Amniotic stem cell (primary cell): ENCODE measurements at regions not wholly inside any gene's neighbourhood (a gene's known extent, or its start where the extent isn't known, plus 50 kb on each side); places are given as distances from the start of the nearest gene placed in this dataset.
"Not testable (repeated sequence)": the region's sequence is repeated elsewhere in the genome, so short reads cannot be mapped to it uniquely, and the experiment has no call there.

Experiments used
- DNase-seq: peaks from one replicate; lab custom pipeline; 2025; lab: John Stamatoyannopoulos, UW

DNA sequence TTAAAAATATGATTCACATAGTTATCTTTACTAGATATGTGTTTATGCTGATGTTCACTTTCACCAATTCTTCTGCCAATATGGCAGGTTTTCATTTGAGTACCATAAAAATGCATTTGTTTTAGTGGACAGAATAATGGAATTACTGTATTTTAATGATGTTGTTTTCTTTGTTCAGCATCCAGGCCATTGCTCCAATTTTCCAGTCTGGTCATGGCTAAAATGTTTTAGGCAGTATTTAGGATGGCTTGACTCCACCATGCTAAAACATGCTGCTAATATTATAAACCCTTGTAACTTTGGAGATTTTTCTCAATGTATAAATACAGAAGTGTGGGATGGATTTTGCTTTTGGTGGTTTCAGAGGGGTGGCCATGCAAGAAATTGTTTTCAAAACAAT is 273.0 kb upstream of the RPS23 start:
- no peak for DNase-seq

GRCh38 chr5:82549263-82549662 is 271.1 kb upstream of the RPS23 start:
- no peak for DNase-seq

GRCh38 chr5:82544004-82544403 is 265.9 kb upstream of the RPS23 start:
- no peak for DNase-seq

DNA sequence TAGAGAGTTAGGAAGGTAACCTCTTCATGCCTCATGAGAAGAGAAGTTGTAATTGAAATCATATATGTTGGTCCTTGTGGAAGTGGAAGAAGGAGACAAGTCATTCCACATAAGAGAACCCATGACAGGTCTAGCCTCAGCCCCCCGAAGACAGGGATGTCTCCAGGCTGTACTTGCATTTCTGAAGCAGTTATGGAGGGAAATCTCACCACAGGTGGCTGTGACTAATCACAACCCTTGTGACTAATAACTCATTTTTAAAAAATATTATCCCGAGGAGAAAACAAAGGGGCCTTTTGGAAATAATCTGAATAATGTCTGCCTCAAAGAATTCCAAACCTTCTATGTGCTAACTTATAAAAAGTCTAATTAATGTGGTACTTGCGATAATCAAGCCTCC is 262.1 kb upstream of the RPS23 start:
- DNase-seq = no peak

DNA sequence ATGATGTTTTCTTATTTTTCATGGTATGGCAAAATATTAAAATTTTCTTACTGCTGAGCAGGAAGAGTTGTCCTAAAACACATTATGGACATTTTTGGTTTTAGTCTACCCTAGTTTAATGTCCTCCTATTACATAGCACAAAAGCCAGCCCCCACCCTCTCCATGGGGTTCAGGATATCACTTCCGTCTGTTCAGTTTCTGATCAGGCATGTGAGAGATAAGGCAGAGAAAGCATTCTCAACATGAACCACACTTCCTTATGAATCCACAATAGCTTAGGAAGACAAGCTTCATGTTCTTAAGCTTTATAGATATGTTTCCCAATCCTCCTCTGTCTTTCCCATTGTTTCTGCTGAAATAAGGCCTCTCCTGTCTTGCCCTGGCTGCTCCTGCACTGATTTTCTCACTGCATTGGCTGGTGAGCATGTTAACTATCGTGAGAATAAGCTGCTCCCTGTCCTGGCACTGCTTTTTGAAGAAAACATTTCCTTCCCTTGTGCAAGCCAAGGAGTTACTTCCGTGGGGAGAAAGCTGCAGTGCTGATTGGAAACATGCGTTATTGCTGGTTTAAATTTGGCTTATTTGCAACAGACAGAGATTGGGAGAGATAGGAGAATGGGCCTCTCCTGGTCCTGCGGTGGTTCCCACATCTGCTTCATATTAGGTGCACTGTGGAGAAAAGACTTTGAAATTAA is 260.3 kb upstream of the RPS23 start:
- no peak for DNase-seq

- DNase-seq = no peak
These were observed 259.6 kb upstream of the RPS23 start for GRCh38 chr5:82537687-82538306.

DNA sequence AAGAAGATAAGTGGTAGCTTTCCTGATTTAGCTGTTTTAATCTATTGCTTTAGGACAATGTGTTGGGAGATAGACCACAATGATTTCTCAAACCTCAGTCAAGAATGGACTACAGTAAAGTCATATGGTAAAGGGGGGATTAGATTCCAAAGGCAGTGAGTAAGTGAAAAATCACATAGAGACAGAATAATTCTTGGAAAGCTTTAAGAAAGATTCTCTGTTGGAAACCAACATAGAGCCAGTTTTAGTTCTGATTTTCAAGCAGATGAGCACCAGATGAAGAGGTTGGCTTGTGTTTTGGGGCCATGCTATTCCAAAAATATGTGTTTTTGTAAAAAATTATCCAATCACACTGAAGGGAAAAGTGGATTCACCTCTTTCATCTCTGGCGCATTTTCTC is 256.8 kb upstream of the RPS23 start:
- no peak for DNase-seq

DNA sequence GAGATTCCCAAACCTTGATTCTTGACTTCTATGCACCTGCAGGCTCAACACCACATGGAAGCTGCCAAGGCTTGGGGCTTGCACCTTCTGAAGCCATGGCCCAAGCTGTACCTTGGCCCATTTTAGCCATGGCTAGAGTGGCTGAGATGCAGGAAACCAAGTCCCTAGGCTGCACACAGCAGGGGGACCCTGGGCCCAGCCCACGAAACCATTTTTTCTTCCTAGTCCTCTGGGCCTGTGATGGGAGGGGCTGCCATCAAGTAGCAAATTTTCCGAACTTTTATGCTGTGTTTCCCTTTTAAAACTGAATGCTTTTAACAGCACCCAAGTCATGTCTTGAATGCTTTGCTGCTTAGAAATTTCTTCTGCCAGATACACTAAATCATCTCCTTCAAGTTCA is 253.9 kb upstream of the RPS23 start:
- not testable (repeated sequence) for DNase-seq

- DNase-seq = no peak
These were observed 248.4 kb upstream of the RPS23 start for GRCh38 chr5:82526540-82526939.

DNA sequence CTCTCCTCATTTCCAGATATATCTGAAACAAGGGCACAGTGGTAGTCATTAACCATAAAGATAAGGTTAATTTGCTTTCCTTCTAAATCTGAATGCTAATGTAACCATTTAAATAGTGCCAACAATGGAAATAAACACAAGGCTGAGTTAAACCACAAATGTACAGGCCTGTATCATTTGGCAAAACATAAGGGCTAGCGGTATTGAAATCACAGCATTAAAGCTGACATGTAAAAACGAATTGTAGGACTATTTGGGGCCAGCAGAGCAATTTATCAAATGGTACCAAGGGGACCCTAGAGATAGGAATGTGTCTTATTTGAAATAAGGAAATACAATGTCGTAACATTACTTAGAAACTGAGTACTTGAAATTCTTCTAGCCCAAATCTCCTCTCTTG is 247.5 kb upstream of the RPS23 start:
- no peak for DNase-seq

GRCh38 chr5:82523633-82524032 is 245.5 kb upstream of the RPS23 start:
- DNase-seq = no peak

- no peak for DNase-seq
These were observed 244.7 kb upstream of the RPS23 start for GRCh38 chr5:82522897-82523296.

- no peak for DNase-seq
These were observed 243.4 kb upstream of the RPS23 start for GRCh38 chr5:82521431-82522051.

DNA sequence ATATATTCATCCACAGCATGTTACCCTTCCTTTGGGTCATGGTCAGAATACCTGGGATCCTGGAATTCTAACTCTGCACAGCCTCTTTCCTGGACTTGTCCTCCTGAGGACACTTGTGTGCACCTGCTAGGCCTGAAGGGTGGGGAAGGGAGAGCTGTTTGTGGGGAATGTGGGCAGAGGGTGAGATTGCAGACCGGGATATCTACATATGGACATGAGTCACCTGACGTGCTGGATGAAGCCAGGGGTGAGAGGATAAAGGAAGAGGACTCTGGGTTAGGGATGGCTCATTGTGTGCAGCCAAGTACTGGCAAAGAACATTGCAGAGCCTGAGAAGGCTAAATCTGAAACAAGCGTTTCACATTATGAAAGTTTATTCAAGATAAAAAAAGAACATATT is 241.4 kb upstream of the RPS23 start:
- DNase-seq = no peak

- DNase-seq = no peak
These were observed 239.5 kb upstream of the RPS23 start for GRCh38 chr5:82517544-82518075.

DNA sequence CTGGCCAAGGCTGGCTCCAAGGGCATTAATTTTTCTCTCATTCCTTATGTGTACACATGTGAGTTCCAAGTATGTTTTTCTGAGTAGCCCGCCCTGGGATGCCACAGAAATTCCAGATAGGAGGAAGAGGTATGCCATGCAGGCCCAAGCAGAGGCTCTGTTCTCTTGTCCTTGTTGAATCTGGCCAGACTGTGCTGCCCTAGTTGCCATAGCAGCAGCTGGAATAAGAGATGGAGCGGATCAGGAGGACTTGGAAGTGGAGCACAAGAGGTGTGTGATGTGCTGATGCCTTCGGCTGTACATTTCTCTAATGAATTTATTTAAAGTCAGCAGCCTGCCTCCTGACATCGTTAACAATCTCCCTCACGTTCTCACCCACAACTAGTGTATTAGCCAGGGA is 235.6 kb upstream of the RPS23 start:
- no peak for DNase-seq

DNA sequence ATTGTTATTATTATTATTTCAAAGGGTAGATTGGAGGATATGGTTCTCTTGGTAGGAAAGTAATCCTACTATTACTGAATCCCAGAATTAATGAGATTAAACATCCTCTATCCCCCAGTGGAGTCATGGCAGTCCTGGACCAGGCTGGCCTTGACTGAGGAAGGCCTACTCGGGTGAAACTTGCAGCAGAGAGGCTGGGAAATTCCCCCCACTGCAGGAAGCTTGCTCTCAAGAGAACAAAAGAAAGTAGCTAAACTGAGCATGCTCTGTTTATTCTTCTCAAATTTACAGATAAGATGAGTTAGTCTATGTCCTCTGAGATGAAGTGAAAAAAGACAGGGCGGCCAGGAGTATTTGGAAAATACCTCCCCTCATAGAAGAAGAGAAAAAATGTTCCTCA is 233.9 kb upstream of the RPS23 start:
- no peak for DNase-seq

- no peak for DNase-seq
These were observed 233.0 kb upstream of the RPS23 start for GRCh38 chr5:82511134-82511533.

DNA sequence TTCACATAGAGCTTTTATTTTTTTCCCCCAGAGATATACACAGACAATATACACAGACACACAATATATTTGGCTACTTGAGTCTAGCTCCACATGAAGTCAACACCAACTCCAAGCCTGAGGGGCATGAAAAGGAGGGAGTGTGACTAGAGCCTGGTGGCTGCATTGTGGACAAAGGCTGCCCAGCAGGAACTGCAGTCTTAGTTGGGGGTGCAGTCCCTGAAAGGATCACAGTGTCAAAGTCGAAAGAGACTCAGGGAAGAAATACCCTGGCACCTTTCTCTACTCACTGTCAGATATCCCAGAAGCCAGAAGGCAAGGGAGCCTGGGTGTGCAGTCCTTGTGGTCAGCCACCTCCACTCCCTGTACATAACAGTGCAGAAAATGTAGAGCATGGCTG is 231.6 kb upstream of the RPS23 start:
- DNase-seq = no peak

- DNase-seq = not testable (repeated sequence)
These were observed 228.2 kb upstream of the RPS23 start for GRCh38 chr5:82506390-82506789.

GRCh38 chr5:82499725-82500244 is 221.6 kb upstream of the RPS23 start:
- DNase-seq = no peak

GRCh38 chr5:82497242-82497641 is 219.1 kb upstream of the RPS23 start:
- DNase-seq = no peak

DNA sequence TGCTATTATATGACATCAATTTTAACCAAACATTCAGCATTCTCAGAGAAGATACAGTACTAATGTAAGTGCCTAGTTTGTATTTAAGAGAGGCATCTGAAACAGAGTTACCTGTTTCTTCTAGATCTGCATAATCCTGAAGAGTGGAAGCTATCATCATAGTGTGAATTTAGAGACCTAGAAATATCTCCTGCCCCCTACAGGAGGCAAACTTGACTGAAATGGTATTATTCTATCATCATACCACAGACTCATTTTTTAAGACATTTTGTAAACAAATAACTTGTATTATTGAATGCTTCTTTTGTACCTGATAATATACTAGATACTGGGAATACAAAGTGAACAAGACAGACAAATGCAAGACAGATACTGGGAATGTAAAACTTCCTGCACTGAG is 216.8 kb upstream of the RPS23 start:
- DNase-seq = no peak
